ENCODE measurements at regions not wholly inside any gene's neighbourhood (a gene's known extent, or its start where the extent isn't known, plus 50 kb on each side); places are given as distances from the start of the nearest gene placed in this dataset.

DNA sequence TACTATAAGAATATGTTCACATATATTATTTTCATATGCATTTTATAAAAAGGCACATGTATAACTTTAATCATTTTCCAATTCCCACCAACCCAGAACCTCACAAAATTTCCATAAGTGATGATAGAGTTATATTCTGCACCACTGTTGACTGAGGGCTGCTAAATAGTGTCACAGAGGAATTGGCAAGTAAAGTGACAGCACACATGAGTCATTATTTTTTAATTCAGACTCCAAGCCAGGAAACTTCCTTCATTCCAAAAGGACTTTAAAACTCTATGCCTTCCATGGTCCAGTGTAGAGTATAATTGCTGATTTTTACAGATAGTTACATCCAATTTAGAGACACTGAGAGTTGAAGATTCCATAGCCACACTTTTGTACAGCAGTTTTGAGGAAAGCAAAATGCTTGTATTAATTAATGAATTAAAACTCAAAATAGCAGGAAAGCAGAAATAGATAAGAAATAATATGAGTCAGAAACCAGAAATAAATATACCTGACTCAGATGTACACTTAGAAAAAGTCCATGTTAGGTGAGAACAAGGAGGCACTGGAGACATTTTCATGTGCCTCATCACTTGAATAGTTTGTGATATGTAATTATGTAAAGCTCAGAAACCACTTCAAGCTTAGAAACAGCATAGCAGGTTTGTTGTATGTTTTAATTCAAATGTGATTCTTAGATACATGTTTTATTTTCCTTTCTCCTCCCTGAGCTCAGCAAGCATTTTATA is 425.2 kb upstream of the OPRM1 start:
- TF ChIP-seq, protein P1, sequence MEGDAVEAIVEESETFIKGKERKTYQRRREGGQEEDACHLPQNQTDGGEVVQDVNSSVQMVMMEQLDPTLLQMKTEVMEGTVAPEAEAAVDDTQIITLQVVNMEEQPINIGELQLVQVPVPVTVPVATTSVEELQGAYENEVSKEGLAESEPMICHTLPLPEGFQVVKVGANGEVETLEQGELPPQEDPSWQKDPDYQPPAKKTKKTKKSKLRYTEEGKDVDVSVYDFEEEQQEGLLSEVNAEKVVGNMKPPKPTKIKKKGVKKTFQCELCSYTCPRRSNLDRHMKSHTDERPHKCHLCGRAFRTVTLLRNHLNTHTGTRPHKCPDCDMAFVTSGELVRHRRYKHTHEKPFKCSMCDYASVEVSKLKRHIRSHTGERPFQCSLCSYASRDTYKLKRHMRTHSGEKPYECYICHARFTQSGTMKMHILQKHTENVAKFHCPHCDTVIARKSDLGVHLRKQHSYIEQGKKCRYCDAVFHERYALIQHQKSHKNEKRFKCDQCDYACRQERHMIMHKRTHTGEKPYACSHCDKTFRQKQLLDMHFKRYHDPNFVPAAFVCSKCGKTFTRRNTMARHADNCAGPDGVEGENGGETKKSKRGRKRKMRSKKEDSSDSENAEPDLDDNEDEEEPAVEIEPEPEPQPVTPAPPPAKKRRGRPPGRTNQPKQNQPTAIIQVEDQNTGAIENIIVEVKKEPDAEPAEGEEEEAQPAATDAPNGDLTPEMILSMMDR (IDR thresholded peaks at IDR 0.05; ENCODE audit: insufficient read depth, low read depth, low read length) = no peak
- no peak for TF ChIP-seq EZH2 (IDR thresholded peaks at IDR 0.05; ENCODE audit: insufficient read depth, low read length)
